Jurkat, Clone E6-1 (cell line): ENCODE measurements at regions not wholly inside any gene's neighbourhood (a gene's known extent, or its start where the extent isn't known, plus 50 kb on each side); places are given as distances from the start of the nearest gene placed in this dataset.

Source experiments
- DNase-seq: peaks from one replicate; pipeline ENCODE4 v3.0.0-alpha.2; 2011; ENCODE audit warnings: low read depth, low spot score
- H3K4me3 ChIP-seq: 2 replicates; pipeline ENCODE4 v1.5.1; 2011; ENCODE audit warnings: mild to moderate bottlenecking, low read length, control low read depth, moderate library complexity

- H3K4me3 ChIP-seq = no peak overlapping the region
- no peak for DNase-seq
These were observed 359.1 kb upstream of the ADAMTSL1 start for GRCh38 chr9:18114559-18115475.

DNA sequence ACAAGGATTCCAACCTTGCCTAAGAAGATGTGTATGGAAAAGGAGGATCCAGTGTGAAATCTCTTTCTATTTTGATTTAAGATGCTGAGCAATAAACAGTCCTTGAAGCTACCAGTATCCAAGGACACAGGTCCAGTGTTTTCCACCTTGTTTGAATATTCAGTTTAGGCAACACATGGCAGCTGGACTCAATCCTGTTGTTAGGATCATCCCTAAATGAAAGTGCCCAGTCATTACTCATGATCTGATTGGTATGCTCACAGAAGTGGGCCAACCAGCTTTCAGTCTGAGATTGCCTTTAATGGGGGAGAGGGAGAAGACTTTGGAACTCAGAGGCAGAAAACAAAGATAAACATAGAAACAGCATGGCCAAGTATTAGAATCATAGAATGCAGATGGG lies 355.7 kb upstream of the ADAMTSL1 start:
- DNase-seq = no peak

GRCh38 chr9:18122171-18122570 lies 351.8 kb upstream of the ADAMTSL1 start:
- no peak for DNase-seq
- H3K4me3 ChIP-seq = no peak overlapping the region

More for the DNA sequence above, 355.7 kb upstream of the ADAMTSL1 start:
- H3K4me3 ChIP-seq = no peak overlapping the region

GRCh38 chr9:18124760-18125159 lies 349.2 kb upstream of the ADAMTSL1 start:
- DNase-seq = no peak
- no peak overlapping the region for H3K4me3 ChIP-seq

DNA sequence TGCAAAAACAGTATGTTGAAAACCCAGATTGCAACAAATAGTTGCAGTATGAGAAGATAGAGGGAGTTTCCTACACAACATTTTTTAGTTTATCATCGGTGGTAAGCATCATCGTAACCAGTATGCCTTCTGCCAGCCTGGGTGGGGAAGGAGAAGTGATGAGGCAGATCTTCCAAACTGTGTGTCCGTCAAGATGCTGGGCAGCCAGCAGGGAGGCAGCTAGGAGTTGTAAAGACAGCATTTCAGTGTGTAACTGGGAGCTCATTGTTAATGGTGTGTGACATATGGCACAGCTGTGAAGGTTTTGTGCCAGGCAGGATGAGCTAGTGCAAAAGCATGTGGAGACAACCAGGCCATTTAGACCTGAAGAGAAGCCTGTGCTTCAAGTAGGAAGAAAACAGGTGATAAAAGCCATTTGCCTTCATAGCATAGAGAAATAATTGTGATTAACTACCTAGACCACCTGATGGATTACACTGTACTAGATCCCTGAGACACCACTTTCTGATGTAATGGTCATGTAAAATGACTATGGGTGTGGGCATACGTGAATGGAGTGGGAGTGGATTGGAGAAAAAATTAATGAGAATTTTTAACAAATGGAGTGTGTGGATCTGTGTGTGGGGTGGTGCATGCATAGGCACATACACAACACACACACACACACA lies 347.0 kb upstream of the ADAMTSL1 start:
- DNase-seq = no peak
- no peak overlapping the region for H3K4me3 ChIP-seq

- H3K4me3 ChIP-seq = no peak overlapping the region
- no peak for DNase-seq
These were observed 346.5 kb upstream of the ADAMTSL1 start for GRCh38 chr9:18127499-18127875.

GRCh38 chr9:18129809-18130334 lies 344.1 kb upstream of the ADAMTSL1 start:
- no peak overlapping the region for H3K4me3 ChIP-seq
- no peak for DNase-seq

DNA sequence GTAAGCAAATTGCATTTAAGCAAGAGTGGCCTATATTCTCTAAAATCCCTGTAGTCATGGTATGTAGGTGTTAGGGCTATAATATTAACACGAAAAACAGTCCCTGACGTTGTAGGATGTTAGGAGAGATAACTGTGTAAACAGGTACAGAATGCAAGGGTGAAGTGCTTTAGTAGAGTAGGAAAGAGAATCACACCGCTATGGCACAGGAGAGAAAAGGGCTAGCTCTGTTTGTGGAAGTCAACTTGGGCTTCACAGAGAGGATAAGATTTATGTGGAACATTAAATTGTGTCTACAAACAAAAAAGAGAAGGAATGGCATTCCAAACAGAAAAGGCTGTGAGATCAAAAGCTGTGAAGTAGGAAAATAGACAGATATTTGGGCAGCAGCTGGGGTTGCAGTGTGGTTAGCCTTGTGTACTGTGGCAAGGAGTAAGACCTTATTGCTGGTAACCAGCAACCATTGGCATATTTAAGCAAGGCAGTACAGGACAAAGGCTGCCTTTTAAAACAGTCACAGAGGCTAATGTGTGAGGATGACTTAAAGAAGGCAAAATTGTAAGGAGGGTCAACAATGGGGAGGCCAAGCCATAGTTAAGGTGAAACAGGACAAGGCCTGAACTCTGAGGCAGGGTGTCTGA lies 337.5 kb upstream of the ADAMTSL1 start:
- no peak overlapping the region for H3K4me3 ChIP-seq
- no peak for DNase-seq

DNA sequence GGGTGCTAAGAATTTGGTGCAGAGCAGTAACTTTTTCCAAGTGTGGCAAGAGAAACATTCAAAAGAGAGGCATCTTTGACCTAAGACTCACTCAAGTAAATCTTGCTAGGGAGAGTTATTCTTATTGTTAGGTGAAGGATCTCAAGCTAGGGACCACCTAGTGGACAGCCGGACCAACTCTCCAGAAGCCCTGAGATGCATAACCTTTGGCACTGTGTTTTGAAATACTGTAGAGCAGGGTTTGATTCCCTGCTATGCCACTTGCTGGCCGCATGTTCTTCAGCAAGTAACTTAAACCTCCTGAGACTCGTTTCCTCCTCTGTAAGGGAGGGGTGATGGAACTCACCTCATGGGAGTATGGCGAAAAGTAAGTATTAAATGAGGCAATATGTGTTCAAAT lies 336.1 kb upstream of the ADAMTSL1 start:
- no peak for DNase-seq
- no peak overlapping the region for H3K4me3 ChIP-seq

DNA sequence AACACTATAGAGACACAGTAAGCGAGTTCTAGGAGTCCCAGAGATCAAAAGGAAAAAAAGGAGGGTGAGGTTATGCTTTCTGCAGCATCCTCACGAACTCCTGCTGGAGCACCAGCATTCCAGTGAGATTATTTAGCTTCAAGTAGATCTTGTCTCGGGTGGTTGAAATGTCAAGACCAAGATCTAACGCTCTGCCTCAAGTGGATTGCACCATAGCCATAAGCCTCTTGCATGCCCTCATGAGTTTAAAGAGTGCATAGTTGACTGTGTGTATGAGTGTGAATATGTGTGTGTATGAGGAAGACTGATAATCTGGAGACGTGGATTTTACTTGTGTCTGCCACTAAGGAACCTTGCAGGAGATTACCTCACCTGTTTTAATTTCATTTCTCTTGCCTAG lies 335.3 kb upstream of the ADAMTSL1 start:
- no peak for DNase-seq
- H3K4me3 ChIP-seq = no peak overlapping the region

GRCh38 chr9:18141681-18142080 lies 332.3 kb upstream of the ADAMTSL1 start:
- DNase-seq = no peak
- H3K4me3 ChIP-seq = no peak overlapping the region

DNA sequence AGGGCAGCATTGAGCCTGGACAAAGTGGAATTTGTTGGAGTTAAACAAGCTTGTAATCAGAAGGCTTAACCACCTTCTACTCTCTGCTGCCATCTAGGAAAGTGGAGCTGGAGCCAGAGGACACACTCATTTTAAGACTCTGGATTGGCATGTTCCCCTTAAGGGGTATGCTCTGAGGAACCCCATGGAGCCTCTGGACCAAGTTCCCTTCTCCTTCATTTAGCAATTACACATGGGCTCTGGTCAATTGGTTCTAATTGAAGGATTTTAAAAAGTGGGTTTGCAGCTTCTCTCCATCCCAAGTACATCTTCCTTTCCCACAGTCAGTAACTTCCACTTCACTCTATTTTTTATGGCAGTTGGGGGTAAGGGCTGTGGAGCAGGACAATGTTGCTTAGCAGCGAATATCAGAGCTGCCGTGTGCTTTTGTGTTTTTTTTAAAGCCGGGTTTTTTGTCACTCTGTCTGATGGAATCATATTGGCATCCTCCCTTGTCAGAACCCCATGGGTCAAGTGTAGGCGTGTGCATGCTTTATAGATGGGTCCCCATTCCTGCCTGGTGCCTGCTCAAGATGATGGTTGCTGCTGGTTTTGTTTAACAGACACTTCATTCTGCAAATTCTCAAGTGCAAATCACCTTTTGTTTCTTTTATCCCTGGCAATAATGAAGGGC lies 330.7 kb upstream of the ADAMTSL1 start:
- DNase-seq = no peak
- H3K4me3 ChIP-seq = no peak overlapping the region

DNA sequence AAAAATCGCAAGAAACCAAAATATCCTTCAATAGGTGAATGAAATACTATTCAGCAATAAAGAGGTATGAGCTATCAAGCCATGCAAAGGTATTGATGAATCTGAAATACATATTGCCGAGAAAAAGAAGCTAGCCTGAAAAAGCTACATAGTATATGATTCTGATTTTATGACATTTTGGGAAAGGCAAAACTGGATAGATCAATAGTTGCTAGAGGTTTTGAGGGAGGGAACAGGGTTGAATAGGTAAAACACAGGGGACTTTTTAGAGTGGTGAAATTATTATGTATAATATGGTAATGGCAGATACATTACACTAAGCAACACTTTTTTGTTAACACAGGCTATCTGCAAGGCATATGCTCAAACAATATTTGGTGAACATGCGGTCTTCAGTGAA lies 327.6 kb upstream of the ADAMTSL1 start:
- H3K4me3 ChIP-seq = no peak overlapping the region
- DNase-seq = no peak

DNA sequence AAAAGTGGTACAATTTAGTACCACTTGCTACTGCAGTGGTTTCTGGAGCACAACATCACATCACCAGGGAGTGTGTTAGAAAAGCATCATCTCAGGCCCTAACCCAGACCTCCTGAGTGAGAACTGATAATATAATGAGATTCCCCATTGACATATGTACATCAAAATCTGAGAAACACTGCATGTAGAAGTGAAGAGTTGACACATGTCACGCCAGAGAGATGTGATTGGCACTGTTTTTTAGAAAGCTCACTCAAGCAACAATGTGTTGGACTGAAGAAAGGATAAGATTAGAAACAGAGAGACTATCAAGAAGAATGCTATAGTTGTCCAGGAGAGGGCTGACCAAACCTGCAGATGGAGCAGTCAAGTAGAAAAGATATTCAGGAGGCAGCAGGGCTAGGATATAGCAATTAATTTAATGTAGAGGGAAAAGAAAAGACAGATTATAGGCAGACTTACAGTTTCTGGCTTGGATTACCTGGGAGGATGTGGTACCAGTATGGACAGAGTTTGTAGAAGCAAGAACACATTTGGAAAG lies 324.4 kb upstream of the ADAMTSL1 start:
- no peak for DNase-seq
- no peak overlapping the region for H3K4me3 ChIP-seq

DNA sequence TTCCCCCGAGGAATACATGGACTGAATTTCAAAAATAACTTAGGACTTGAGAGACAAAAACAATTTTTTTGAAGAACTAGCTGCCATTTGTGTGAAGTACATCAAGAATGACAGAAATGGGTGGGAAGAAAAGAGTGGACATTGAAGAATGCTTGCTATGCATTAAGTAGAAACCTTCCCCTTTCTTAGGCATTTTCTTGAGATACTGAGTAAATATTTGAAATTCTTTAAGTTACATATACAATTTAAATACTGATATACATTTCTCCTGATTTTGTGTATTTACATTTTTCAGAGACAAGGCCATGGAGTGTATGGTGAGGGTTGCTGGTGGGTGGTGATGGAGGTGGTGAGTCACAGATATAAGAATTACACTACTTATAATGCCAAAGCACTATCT lies 319.3 kb upstream of the ADAMTSL1 start:
- no peak overlapping the region for H3K4me3 ChIP-seq
- DNase-seq = no peak

- no peak overlapping the region for H3K4me3 ChIP-seq
- DNase-seq = no peak
These were observed 314.7 kb upstream of the ADAMTSL1 start for GRCh38 chr9:18159254-18159653.

GRCh38 chr9:18163146-18163545 lies 310.8 kb upstream of the ADAMTSL1 start:
- H3K4me3 ChIP-seq = no peak overlapping the region
- DNase-seq = no peak

DNA sequence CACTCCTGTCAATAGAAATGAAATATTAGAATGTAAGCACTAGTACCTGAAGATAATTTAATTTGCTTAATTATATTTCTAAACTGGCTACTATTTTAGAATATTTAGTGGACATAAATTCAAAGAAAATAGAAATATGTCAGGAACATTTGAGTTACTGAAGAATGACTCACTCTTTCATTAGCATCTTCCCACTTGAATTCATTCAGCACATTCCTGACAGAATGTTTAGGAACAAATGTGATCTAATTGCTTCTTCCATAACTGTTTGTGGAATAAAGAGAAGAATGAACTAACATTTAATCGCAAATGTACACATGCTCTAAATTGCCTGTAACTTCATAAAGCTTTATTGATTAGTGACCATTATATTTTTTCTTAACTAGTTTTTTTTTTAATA lies 306.2 kb upstream of the ADAMTSL1 start:
- H3K4me3 ChIP-seq = no peak overlapping the region
- no peak for DNase-seq

DNA sequence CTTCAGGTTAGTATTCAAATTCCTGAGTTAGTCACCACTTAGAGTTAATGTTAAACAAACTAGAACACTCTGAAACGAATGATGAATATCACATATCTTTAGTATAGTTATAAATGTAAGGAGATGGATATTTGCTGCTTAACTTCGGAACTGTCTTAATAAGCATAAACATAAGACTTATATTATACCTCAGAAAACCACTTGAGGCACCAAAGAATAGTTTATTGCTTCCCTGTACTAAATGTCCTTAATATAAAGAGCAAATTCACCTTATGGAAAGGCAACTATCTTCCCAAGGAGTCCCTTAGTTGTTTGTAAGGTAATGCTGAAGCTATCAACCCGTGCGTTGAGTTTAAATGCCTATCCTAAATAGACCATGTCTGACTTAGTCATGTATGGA lies 300.0 kb upstream of the ADAMTSL1 start:
- DNase-seq = no peak
- H3K4me3 ChIP-seq = no peak overlapping the region
